Stimulated activated CD4-positive, alpha-beta T cell treated with anti-CD3 and anti-CD28 coated beads, Interleukin-4, amount 100 ng/mL, for 1 hour (primary cell): ENCODE measurements at regions not wholly inside any gene's neighbourhood (a gene's known extent, or its start where the extent isn't known, plus 50 kb on each side); places are given as distances from the start of the nearest gene placed in this dataset.
"Not testable (repeated sequence)": the region's sequence is repeated elsewhere in the genome, so short reads cannot be mapped to it uniquely, and the experiment has no call there.

Experiments
- DNase-seq: peaks from one replicate; pipeline ENCODE4 v3.0.0-alpha.2; 2020

DNA sequence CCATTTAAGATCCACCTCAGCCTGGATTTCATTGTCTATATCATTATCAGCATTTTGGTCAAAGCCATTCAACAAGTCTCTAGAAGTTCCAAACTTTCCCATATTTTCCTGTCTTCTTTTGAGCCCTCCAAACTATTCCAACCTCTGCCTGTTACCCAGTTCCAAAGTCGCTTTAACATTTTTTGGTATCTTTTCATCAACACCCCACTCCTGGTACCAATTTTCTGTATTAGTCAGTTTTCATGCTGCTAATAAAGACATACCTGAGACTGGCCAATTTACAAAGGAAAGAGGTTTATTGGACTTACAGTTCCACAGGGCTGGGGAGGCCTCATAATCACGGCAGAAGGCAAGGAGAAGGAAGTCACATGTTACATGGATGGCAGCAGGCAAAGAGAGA lies 982.9 kb downstream of the TAF11L14 start:
- not testable (repeated sequence) for DNase-seq

DNA sequence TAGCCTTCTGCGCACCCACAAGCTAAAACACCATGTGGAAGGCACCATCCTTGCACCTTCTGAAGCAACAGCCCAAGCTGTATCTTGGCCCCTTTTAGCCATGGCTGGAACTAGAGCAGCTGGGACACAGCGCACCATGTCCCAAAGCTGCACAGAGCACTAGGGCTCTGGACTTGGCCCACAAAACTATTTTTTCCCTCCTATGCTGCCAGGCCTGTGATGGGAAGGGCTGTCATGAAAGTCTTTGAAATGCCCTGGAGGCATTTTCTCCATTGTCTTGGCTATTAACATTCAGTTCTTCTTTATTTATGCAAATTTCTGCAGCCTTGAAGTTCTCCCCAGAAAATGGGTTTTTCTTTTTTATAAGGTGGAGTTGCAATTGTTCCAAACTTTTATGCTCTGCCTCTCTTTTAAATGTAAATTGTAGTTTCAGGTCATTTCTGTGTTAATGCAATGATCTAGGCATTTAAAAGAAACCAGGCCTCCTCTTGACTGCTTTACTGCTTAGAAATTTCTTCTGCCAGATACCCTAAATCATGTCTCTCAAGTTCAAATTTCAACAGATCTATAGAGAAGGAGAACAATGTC lies 996.3 kb downstream of the TAF11L14 start:
- no peak for DNase-seq

DNA sequence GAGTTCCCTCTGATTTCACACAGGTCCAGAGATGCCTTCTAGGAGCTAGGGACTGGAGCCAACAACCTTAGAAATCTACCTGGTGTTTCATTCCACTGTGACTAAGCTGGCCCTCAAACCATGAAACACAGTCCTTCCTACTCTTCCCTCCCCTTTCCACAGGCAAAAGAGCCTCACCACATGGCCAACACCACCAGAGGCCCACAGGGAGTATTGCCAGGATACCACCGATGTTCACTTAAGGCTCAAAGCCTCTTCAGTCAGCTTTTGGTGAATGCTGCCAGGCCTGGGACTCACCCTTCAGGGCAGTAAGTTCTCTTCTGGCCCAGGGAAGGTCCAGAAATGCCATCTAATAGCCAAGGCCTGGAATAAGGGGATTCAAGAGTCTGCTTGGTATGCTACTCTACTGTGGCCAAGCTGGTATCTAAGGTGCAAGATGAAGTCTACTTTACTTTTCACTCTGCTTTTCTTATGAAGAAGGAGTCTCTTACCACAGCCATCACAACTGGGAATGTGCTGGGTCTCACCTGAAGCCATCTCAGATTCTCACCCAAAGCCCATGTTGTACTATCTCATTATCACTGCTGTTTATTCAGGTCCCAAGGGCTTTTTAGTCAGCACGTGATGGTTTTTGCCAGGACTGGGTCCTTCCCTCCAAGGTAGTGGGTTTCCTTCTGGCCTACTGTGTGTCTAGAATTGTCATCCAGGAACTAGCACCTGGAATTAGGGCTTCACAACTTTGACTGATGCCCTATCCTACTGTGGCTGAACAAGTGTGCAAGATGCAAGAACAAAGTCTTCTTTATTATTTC lies 1018.4 kb downstream of the TAF11L14 start:
- no peak for DNase-seq

DNA sequence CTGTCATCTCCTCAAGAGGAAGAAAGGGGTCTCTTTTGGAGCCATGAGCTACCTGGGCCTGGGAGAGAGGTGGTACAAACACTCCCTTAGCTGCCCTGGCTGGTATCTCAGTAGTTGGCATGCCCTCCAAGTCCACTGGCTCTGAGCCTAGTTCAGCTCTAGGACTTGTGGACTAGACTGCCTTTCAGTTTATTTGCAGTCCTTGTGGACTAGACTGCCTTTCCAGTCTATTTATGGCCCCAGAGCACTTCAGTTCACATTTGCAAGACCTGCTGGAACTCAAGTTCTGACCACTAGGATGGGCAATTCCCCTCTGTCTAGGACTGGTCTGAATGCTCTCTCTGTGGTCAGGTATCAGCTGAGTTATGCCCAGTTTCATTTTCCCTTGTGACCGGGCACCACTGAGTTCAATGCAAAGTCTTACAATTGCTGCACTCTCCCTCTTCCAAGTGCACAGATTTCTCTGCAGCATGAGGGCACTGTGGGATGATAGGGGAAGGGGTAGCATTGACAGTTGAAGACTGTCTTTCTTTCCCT lies 1019.0 kb downstream of the TAF11L14 start:
- no peak for DNase-seq

DNA sequence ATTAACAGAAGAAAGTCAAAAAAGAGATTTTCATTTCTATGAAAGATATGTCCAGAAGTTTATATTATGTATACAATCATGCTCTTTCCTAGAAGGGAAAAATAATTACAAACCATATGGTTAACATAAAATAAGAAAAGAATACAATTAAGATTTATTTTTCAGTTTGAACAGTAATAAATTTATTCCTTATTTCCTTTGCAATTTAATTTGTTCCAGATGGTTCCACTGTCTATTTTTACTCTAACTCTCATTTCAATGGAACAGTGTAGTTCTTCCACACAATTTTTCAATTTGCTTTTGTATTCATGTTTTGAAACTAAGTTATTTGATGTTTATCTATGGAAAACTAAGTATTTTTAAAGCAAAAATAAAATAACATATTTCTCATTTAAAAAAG lies 1026.3 kb downstream of the TAF11L14 start:
- DNase-seq = no peak

GRCh38 chr5:18662231-18662630 lies 1028.0 kb downstream of the TAF11L14 start:
- DNase-seq = no peak

- DNase-seq = not testable (repeated sequence)
These were observed 1040.0 kb downstream of the TAF11L14 start for GRCh38 chr5:18674212-18674611.

- DNase-seq = no peak
These were observed 1040.8 kb downstream of the TAF11L14 start for GRCh38 chr5:18675041-18675440.

- no peak for DNase-seq
These were observed 1052.0 kb downstream of the TAF11L14 start for GRCh38 chr5:18686253-18686652.

GRCh38 chr5:18687429-18687828 lies 1053.2 kb downstream of the TAF11L14 start:
- no peak for DNase-seq

DNA sequence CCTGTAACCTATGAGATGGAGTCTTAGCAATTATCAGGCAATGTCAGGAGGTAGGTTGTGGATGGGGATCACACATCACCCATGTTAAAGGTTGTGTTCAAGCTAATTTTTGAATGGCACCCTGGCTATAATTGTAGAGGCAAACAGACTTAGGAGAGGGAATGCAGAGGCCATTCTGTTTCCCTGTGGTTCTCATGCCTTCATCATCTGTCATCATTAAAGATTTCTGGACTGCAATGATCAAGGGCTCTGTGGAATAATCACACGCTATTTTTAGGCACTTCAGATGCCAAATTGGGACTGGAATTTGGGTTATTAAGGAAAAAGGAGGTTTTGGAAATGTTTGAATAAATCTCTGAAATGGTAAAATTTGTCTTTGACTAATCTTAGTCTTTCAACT lies 1065.4 kb downstream of the TAF11L14 start:
- DNase-seq = no peak

- no peak for DNase-seq
These were observed 1068.6 kb downstream of the TAF11L14 start for GRCh38 chr5:18702821-18703220.

DNA sequence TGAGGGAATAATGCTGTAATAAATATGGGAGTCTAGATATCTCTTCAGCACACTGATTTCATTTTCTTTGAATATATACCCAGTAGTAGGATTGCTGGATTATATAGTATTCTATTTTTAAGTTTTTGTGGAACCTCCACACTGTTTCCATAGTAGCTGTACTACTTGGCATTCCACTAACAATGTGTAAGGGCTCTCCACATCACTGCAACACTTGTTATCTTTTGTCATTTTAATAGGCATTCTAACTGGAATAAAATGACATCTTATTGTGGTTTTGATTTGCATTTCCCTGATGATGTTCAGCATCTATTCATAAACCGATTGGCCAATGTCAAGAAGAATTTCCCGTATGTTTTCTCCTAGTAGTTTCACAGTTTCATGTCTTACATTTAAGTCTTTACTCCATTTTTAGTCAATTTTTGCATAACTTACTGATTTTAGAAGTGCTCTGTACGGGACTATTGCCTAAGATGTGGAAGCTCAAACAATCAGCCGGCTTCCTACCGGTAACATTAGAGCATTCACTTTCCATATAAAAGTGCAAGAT lies 1078.8 kb downstream of the TAF11L14 start:
- DNase-seq = no peak

DNA sequence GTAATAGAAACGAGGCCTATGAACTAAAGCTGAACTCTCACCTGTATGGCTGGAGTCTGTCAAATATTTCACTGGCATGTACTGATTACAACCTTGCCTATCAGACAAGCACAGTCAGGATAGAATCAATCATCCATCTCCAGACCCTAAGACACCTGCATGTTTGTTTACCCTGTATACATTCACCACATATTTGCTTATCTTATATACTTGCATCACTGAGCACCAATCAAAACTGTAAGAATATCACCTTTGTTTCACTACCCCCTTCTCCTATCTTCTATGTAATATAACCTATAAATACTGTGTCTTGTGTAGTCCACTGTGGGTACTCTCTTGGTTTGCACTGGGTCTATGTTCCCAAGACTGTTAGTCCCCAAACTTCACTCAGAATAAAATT lies 1085.7 kb downstream of the TAF11L14 start:
- no peak for DNase-seq

DNA sequence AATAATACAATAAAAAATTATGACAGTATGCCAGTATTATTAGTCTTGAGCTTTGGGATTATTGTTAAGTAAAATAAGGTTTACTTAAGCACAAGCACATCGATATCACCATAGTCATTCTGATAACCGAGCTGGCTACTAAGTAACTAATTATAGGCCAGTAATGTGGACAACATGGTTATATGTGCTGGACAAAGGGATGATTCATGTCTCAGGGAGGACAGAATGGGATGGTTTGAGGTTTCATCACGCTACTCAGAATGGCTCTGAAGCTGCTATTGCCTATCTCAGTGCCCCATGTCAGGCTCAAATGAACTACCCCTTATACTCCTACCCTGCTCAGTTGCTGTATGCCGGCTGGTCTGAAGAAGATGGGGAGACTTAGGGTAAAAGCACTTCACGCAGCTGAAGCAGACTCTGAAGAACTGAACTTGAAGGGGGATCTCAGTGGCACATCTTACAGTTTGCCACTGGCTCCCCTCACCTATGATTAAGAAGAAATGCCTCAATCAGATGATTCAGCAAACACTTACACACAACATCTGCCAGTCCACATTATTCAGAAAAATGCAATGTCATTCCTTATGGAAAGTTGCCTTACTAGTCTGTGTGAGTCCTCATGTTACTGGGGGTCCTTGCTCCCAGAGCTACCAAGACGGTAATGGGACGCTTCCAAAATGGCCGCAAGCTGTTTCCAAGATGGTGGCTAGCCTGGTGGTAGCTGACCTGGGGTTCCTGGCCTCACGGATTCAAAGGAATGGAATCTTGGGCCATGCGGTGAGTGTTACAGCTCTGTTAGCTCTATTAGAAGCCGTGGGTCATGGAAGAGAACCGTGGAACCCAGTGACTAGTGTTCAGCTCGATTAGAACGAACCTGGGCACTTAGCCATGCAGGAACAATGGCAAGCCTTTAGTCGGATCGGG lies 1098.6 kb downstream of the TAF11L14 start:
- DNase-seq = no peak

DNA sequence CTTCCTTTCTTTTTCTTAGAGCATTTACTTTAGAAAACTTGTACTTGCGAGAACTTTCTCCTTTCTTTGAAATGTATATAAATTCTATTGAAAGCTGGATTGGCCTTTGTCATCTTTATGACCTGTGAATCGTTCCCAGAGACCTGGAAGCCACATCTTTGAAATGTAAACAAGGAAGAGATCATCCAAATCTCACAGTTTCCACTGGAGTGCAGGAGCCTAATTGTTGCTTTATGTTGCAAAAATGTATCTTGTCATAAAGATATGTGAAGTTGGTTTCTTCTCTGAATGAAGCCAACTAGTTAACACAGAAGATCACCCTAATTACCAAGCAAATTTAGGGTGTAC lies 1101.8 kb downstream of the TAF11L14 start:
- DNase-seq = no peak

- DNase-seq = not testable (repeated sequence)
These were observed 1102.5 kb downstream of the TAF11L14 start for GRCh38 chr5:18736736-18737135.

GRCh38 chr5:18740301-18740700 lies 1106.0 kb downstream of the TAF11L14 start:
- no peak for DNase-seq

DNA sequence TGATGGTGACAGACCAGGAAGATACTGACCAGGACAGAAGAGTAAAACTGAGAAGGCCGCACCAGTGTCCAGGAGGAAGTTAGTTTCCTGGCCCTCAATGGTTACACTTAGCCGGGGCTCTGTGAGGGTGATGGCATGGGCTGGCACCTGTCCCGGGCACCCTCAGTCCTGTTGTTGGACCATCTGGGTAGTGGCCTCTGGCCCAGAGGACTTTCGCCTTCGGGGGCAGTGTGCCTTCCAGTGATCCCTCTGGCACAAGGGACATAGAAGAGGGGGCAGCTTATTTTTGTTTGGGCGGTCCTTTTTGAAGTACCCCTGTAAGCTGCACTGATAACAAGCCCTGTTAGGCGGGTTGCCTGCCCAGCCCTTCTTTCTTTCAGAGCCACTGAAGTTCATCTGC lies 1108.6 kb downstream of the TAF11L14 start:
- no peak for DNase-seq

- DNase-seq = no peak
These were observed 1110.2 kb downstream of the TAF11L14 start for GRCh38 chr5:18744441-18744840.

DNA sequence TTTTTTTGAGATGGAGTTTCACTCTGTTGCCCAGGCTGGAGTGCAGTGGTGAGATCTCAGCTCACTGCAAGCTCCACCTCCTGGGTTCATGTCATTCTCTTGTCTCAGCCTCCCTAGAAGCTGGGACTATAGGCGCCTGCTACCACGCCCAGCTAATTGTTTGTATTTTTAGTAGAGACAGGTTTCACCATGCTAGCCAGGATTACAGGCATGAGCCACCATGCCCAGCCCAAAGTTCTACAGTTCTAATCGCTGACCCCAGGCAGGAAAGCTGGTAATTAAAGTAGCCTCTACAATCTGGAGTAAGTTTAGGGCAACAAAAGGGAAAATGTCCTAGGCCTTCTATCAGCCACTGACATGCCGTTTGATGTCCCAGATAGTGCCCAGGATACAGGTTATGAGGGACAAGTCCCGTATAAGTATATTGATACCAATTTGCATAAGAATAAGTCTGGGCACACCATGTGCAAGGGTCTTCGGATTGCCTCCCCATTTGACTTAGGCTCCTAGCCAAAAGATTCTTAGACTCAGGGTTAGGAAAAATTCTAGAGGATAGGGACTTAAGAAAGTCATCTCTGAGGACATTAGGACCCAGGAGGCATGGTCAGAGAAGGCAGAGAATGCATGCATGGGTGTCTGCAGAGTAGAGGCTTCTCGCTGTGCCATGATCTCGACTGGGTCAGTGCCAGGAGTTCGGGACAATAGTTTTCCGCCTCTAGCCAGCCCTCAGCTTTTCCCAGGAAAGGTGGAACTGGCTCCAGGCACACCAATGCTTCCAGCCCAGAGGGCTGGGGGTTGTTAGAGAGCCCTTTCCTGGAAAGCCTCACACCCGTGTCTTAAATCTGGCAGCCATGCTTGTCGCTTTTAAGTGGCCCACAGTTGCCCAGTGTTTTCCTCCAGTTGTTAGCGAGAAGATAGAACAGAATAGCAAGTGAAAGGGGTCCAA lies 1111.1 kb downstream of the TAF11L14 start:
- no peak for DNase-seq
